GM12878 (cell line): ENCODE measurements at regions not wholly inside any gene's neighbourhood (a gene's known extent, or its start where the extent isn't known, plus 50 kb on each side); places are given as distances from the start of the nearest gene placed in this dataset.

Source experiments
- BACH1 ChIP-seq: fragments of 450-650 bp; IDR thresholded peaks from 2 replicates; pipeline ENCODE4 v1.6.1; 2017; ENCODE audit warnings: mild to moderate bottlenecking, borderline replicate concordance
- CBX3 ChIP-seq: fragments of 200-600 bp; sonication (generic); IDR thresholded peaks from 2 replicates; pipeline ENCODE4 v1.6.1; 2016; ENCODE audit warnings: low read depth, borderline replicate concordance
- CUX1 ChIP-seq: IDR thresholded peaks from 2 replicates; pipeline ENCODE4 v1.6.1; 2012; ENCODE audit warnings: improper control_type of control experiment, low read depth, low read length; ENCODE audit not compliant: insufficient replicate concordance
- EGR1 ChIP-seq, 2 experiments: IDR thresholded peaks; 1 replicate in 1 of 2; 2 replicates in 1 of 2; pipeline ENCODE4 v1.6.1; 2011 to 2012; ENCODE audit warnings: low read depth in 2 of 2, low read length in 2 of 2, borderline replicate concordance in 1 of 2, mild to moderate bottlenecking in 1 of 2, moderate library complexity in 1 of 2
- EP300 ChIP-seq, 2 experiments: fragments of 150-350 bp in 1 of 2; IDR thresholded peaks; 2 replicates each; pipeline ENCODE4 v1.6.1; 2011 to 2012; ENCODE audit warnings: low read depth in 2 of 2, low read length in 2 of 2, borderline replicate concordance in 1 of 2, improper control_type of control experiment in 1 of 2, inconsistent platforms in 1 of 2; ENCODE audit not compliant: control insufficient read depth in 1 of 2
- IRF3 ChIP-seq: fragments of 450-650 bp; IDR thresholded peaks from 2 replicates; pipeline ENCODE4 v1.6.1; 2014; ENCODE audit warnings: mild to moderate bottlenecking
- MAX ChIP-seq: IDR thresholded peaks from 2 replicates; pipeline ENCODE4 v1.6.1; 2012; ENCODE audit warnings: low read depth, low read length, improper control_type of control experiment
- MLLT1 ChIP-seq: fragments of 450-650 bp; IDR thresholded peaks from 2 replicates; pipeline ENCODE4 v1.6.1; 2016; ENCODE audit warnings: mild to moderate bottlenecking
- MTA2 ChIP-seq: fragments of 450-650 bp; IDR thresholded peaks from 2 replicates; pipeline ENCODE4 v1.6.1; 2016; ENCODE audit warnings: low read depth, mild to moderate bottlenecking, moderate library complexity
- NFYA ChIP-seq: IDR thresholded peaks from 2 replicates; pipeline ENCODE4 v1.6.1; 2011; ENCODE audit warnings: low read depth, mild to moderate bottlenecking, low read length, improper control_type of control experiment, borderline replicate concordance
- POLR2A ChIP-seq: IDR thresholded peaks from 2 replicates; pipeline ENCODE4 v1.6.1; 2011; ENCODE audit warnings: low read depth, mild to moderate bottlenecking, low read length
- RBBP5 ChIP-seq: fragments of 200-600 bp; sonication (generic); conservative IDR thresholded peaks from 2 replicates; pipeline ENCODE4 v1.6.1; 2016
- SUZ12 ChIP-seq: fragments of 200-600 bp; sonication (generic); IDR thresholded peaks from one replicate; pipeline ENCODE4 v1.6.1; 2018; ENCODE audit warnings: antibody characterized with exemption, mild to moderate bottlenecking; ENCODE audit not compliant: unreplicated experiment
- ZNF217 ChIP-seq: fragments of 450-650 bp; IDR thresholded peaks from 2 replicates; pipeline ENCODE4 v1.6.1; 2017; ENCODE audit warnings: antibody characterized with exemption, mild to moderate bottlenecking
- ZNF274 ChIP-seq: IDR thresholded peaks from one replicate; pipeline ENCODE4 v1.8.0; 2011; ENCODE audit not compliant: insufficient read length, insufficient read depth
- ZNF592 ChIP-seq: fragments of 450-650 bp; IDR thresholded peaks from 2 replicates; pipeline ENCODE4 v1.6.1; 2017; ENCODE audit warnings: mild to moderate bottlenecking, moderate library complexity

- TF ChIP-seq ZNF592 = no peak
- no peak for TF ChIP-seq MLLT1
- TF ChIP-seq MTA2 = peak; percentile 62; the same call in 1 of the 2 replicates
- no peak for TF ChIP-seq EP300 (IDR thresholded peaks at IDR 0.05; ENCODE audit: borderline replicate concordance in 1 of 2, control insufficient read depth in 1 of 2, low read depth in 2 of 2, low read length in 2 of 2)
- no peak for TF ChIP-seq NFYA
- no peak for TF ChIP-seq SUZ12
- no peak for TF ChIP-seq ZNF274
- no peak for TF ChIP-seq RBBP5
- TF ChIP-seq CUX1 = no peak
- no peak for TF ChIP-seq BACH1
- TF ChIP-seq ZNF217 = no peak
- TF ChIP-seq IRF3 = no peak
- TF ChIP-seq POLR2A = no peak
- no peak for TF ChIP-seq CBX3
- TF ChIP-seq EGR1 (IDR thresholded peaks at IDR 0.05; ENCODE audit: borderline replicate concordance in 1 of 2, low read depth in 2 of 2, low read length in 2 of 2) = no peak
- no peak for TF ChIP-seq MAX
Measured at GRCh38 chr15:96273317-96274086, 57.0 kb upstream of the NR2F2 start (continued).
